H9 (cell line): ENCODE measurements at regions not wholly inside any gene's neighbourhood (a gene's known extent, or its start where the extent isn't known, plus 50 kb on each side); places are given as distances from the start of the nearest gene placed in this dataset.

Source experiments
- DNase-seq: peaks from one replicate; pipeline ENCODE4 v3.0.0-alpha.2; 2017
- H2AFZ ChIP-seq: one replicate; pipeline ENCODE4 v1.6.1; 2013; ENCODE audit warnings: mild to moderate bottlenecking, low read length, control low read depth, moderate library complexity
- H2AK5ac ChIP-seq: 2 replicates; pipeline ENCODE4 v1.6.1; 2013; ENCODE audit warnings: low read length, control low read depth, mixed read lengths; ENCODE audit not compliant: insufficient read length
- H2BK120ac ChIP-seq: one replicate; pipeline ENCODE4 v1.6.1; 2013; ENCODE audit warnings: low read depth, mild to moderate bottlenecking, low read length, control low read depth, inconsistent platforms; ENCODE audit not compliant: poor library complexity, severe bottlenecking
- H2BK12ac ChIP-seq: 2 replicates; pipeline ENCODE4 v1.6.1; 2013; ENCODE audit warnings: low read length, control low read depth, mixed read lengths, low read depth; ENCODE audit not compliant: insufficient read length
- H2BK15ac ChIP-seq: 2 replicates; pipeline ENCODE4 v1.6.1; 2013; ENCODE audit warnings: low read depth, low read length, control low read depth
- H2BK20ac ChIP-seq: one replicate; pipeline ENCODE4 v1.6.1; 2013; ENCODE audit warnings: low read depth, mild to moderate bottlenecking, low read length, control low read depth, inconsistent platforms; ENCODE audit not compliant: poor library complexity, severe bottlenecking
- H2BK5ac ChIP-seq: 2 replicates; pipeline ENCODE4 v1.6.1; 2013; ENCODE audit warnings: low read length, control low read depth, mixed read lengths; ENCODE audit not compliant: insufficient read length
- H3K14ac ChIP-seq: 2 replicates; pipeline ENCODE4 v1.6.1; 2013; ENCODE audit warnings: low read length, control low read depth; ENCODE audit not compliant: insufficient read depth
- H3K18ac ChIP-seq: 2 replicates; pipeline ENCODE4 v1.6.1; 2013; ENCODE audit warnings: low read depth, mild to moderate bottlenecking, mixed read lengths, low read length, control low read depth; ENCODE audit not compliant: insufficient read length
- H3K23ac ChIP-seq: 2 replicates; pipeline ENCODE4 v1.6.1; 2013; ENCODE audit warnings: low read length, control low read depth, mixed read lengths, low read depth; ENCODE audit not compliant: insufficient read length
- H3K23me2 ChIP-seq: 2 replicates; pipeline ENCODE4 v1.6.1; 2013; ENCODE audit warnings: low read depth, mild to moderate bottlenecking, mixed read lengths, low read length, control low read depth; ENCODE audit not compliant: insufficient read length, poor library complexity, severe bottlenecking
- H3K27ac ChIP-seq: 2 replicates; pipeline ENCODE4 v1.5.1; 2013; ENCODE audit warnings: low read length, control low read depth, mixed read lengths, low read depth; ENCODE audit not compliant: insufficient read length
- H3K27me3 ChIP-seq: 2 replicates; pipeline ENCODE4 v1.6.1; 2013; ENCODE audit warnings: low read length, control low read depth, inconsistent platforms; ENCODE audit not compliant: insufficient read depth
- H3K4ac ChIP-seq: 2 replicates; pipeline ENCODE4 v1.6.1; 2013; ENCODE audit warnings: low read depth, mild to moderate bottlenecking, control low read depth, inconsistent platforms, low read length, moderate library complexity
- H3K4me1 ChIP-seq: 2 replicates; pipeline ENCODE4 v1.6.1; 2013; ENCODE audit warnings: low read length, control low read depth, inconsistent platforms; ENCODE audit not compliant: insufficient read depth
- H3K4me2 ChIP-seq: 2 replicates; pipeline ENCODE4 v1.6.1; 2013; ENCODE audit warnings: low read length, control low read depth, mixed read lengths; ENCODE audit not compliant: insufficient read length, insufficient read depth
- H3K56ac ChIP-seq: 2 replicates; pipeline ENCODE4 v1.6.1; 2013; ENCODE audit warnings: low read depth, mild to moderate bottlenecking, mixed read lengths, low read length, control low read depth; ENCODE audit not compliant: insufficient read length
- H3K79me1 ChIP-seq: 2 replicates; pipeline ENCODE4 v1.6.1; 2013; ENCODE audit warnings: low read depth, mild to moderate bottlenecking, moderate library complexity, low read length, control low read depth, inconsistent platforms; ENCODE audit not compliant: insufficient read depth, poor library complexity, severe bottlenecking
- H3K79me2 ChIP-seq: 2 replicates; pipeline ENCODE4 v1.6.1; 2013; ENCODE audit warnings: low read length, control low read depth, inconsistent platforms; ENCODE audit not compliant: insufficient read depth
- H3K9ac ChIP-seq: 2 replicates; pipeline ENCODE4 v1.6.1; 2013; ENCODE audit warnings: low read length, control low read depth, mixed read lengths; ENCODE audit not compliant: insufficient read length; ENCODE audit errors: extremely low read depth
- H3K9me3 ChIP-seq: one replicate; pipeline ENCODE4 v1.6.1; 2013; ENCODE audit warnings: low read depth, low read length, inconsistent platforms; ENCODE audit not compliant: control insufficient read depth
- H3T11ph ChIP-seq: one replicate; pipeline ENCODE4 v1.6.1; 2013; ENCODE audit warnings: mild to moderate bottlenecking, low read length, control low read depth, inconsistent platforms
- H4K20me1 ChIP-seq: one replicate; pipeline ENCODE4 v1.6.1; 2013; ENCODE audit not compliant: control insufficient read depth, insufficient read length, insufficient read depth
- H4K5ac ChIP-seq: 2 replicates; pipeline ENCODE4 v1.6.1; 2013; ENCODE audit warnings: low read depth, mild to moderate bottlenecking, mixed read lengths, low read length, control low read depth; ENCODE audit not compliant: insufficient read length
- H4K8ac ChIP-seq: replicated peaks from 2 replicates; pipeline ENCODE4 v1.6.1; 2013; ENCODE audit warnings: low read length, control low read depth, mixed read lengths, low read depth; ENCODE audit not compliant: insufficient read length
- H4K91ac ChIP-seq: 2 replicates; pipeline ENCODE4 v1.6.1; 2013; ENCODE audit warnings: low read depth, mild to moderate bottlenecking, moderate library complexity, mixed read lengths, low read length, control low read depth; ENCODE audit not compliant: insufficient read length
- H3K27ac Mint-ChIP-seq, 3 experiments: 2 replicates in 2 of 3; 3 replicates in 1 of 3; pipeline ENCODE4 v1.8.0; 2020 to 2021; ENCODE audit warnings: mixed read lengths in 3 of 3, mild to moderate bottlenecking in 1 of 3, moderate library complexity in 1 of 3
- H3K27me3 Mint-ChIP-seq: 2 replicates; pipeline ENCODE4 v1.8.0; 2021; ENCODE audit warnings: low read depth, mild to moderate bottlenecking, moderate library complexity, mixed read lengths
- H3K36me3 Mint-ChIP-seq, 3 experiments: 2 replicates in 2 of 3; 3 replicates in 1 of 3; pipeline ENCODE4 v1.8.0; 2020 to 2021; ENCODE audit warnings: low read depth in 3 of 3, mixed read lengths in 3 of 3; ENCODE audit not compliant: insufficient read depth in 1 of 3
- H3K4me1 Mint-ChIP-seq, 2 experiments: 2 replicates each; pipeline ENCODE4 v1.8.0; 2020; ENCODE audit warnings: mixed read lengths in 2 of 2
- H3K4me3 Mint-ChIP-seq, 2 experiments: 2 replicates in 1 of 2; 3 replicates in 1 of 2; pipeline ENCODE4 v1.8.0; 2020 to 2021; ENCODE audit warnings: mild to moderate bottlenecking in 2 of 2, mixed read lengths in 2 of 2, moderate library complexity in 1 of 2
- H3K9me3 Mint-ChIP-seq, 2 experiments: 2 replicates in 1 of 2; 3 replicates in 1 of 2; pipeline ENCODE4 v1.8.0; 2020; ENCODE audit warnings: mild to moderate bottlenecking in 2 of 2, mixed read lengths in 2 of 2, moderate library complexity in 1 of 2
- CTCF ChIP-seq: fragments of 200-600 bp; sonication (generic); conservative IDR thresholded peaks from 3 replicates; pipeline ENCODE4 v1.8.0; 2021; ENCODE audit warnings: antibody characterized with exemption, mild to moderate bottlenecking
- WGBS: extraction: QIAGEN DNeasy Blood & Tissue Kit; methylation state at CpG from one replicate; pipeline ENCODE4 v1.1.7; 2013; ENCODE audit warnings: missing lambda C conversion rate, low lambda C conversion rate, mixed read lengths; ENCODE audit not compliant: insufficient read length; ENCODE audit errors: extremely low coverage; 5-methylcytosine and 5-hydroxymethylcytosine counted together

- H3K9me3 ChIP-seq, result no peaks in the 10 kb centered on the region
- no CpG with 5 or more reads among the region's 2 CpGs for WGBS
- H3K36me3 Mint-ChIP-seq, result peaks cover 4 to 7% (median 6%) of the 10 kb centered on the region in 3 experiments; a peak in 4 of 7 replicates
Measured at GRCh38 chr2:128805237-128805636, 486.6 kb upstream of the HS6ST1 start.

More at GRCh38 chr2:128805237-128805636, 486.6 kb upstream of the HS6ST1 start:
- Mint-ChIP-seq H3K4me1 (peaks cover 12% of the 10 kb centered on the region in 2 experiments; a peak in 3 of 4 replicates), H3K9me3 (peaks cover 12 to 17% of the 10 kb centered on the region in 2 experiments), H3K4me3 (no peak overlapping the region), H3K27me3 (no peaks in the 10 kb centered on the region; the same call in 1 of the 2 replicates), H3K27ac (no peak overlapping the region)
- H2BK20ac ChIP-seq, result no peak overlapping the region
- H2AK5ac ChIP-seq, result no peak overlapping the region
- H2BK15ac ChIP-seq, result no peak overlapping the region
- no peaks in the 10 kb centered on the region for H3K79me1 ChIP-seq
- no peak overlapping the region for H3K18ac ChIP-seq
- H3K4me1 ChIP-seq, result no peaks in the 10 kb centered on the region; the same call in 1 of the 2 replicates
- no peak overlapping the region for H3K27ac ChIP-seq
- no peak overlapping the region for H2BK120ac ChIP-seq
- DNase-seq, result no peak
- no peak overlapping the region for H4K91ac ChIP-seq
- no peak overlapping the region for H3K14ac ChIP-seq
- no peak overlapping the region for H3K4me2 ChIP-seq
- no peaks in the 10 kb centered on the region for H3K27me3 ChIP-seq
- H4K20me1 ChIP-seq, result no peaks in the 10 kb centered on the region
- H3T11ph ChIP-seq, result no peak overlapping the region
- no peak for TF ChIP-seq CTCF
- H4K5ac ChIP-seq, result no peak overlapping the region
- no peak overlapping the region for H2BK5ac ChIP-seq
- no peak overlapping the region for H4K8ac ChIP-seq
- H3K79me2 ChIP-seq, result no peaks in the 10 kb centered on the region
- H3K23me2 ChIP-seq, result no peaks in the 10 kb centered on the region
- H3K4ac ChIP-seq, result no peak overlapping the region
- H3K23ac ChIP-seq, result no peak overlapping the region
- no peak overlapping the region for H2AFZ ChIP-seq
- no peak overlapping the region for H2BK12ac ChIP-seq
- no peak overlapping the region for H3K56ac ChIP-seq
- H3K9ac ChIP-seq, result no peak overlapping the region
